BE2C (cell line): ENCODE measurements at regions not wholly inside any gene's neighbourhood (a gene's known extent, or its start where the extent isn't known, plus 50 kb on each side); places are given as distances from the start of the nearest gene placed in this dataset.
A peak's percentile ranks its signal among the peaks of the same experiment; 100 is the strongest.

Experiments used
- DNase-seq: peaks from one replicate; pipeline ENCODE4 v3.0.0-alpha.2; 2020
- H3K27me3 ChIP-seq: fragments of 250-450 bp; sonication (Bioruptor Pico); 2 replicates; pipeline ENCODE4 v1.5.1; 2020; ENCODE audit warnings: mild to moderate bottlenecking
- H3K36me3 ChIP-seq: fragments of 250-450 bp; sonication (Bioruptor Pico); 2 replicates; pipeline ENCODE4 v1.5.1; 2020; ENCODE audit warnings: mild to moderate bottlenecking
- H3K4me1 ChIP-seq: fragments of 250-450 bp; sonication (Bioruptor Pico); 2 replicates; pipeline ENCODE4 v1.5.1; 2020
- H3K4me3 ChIP-seq: 2 replicates; pipeline ENCODE4 v1.5.1; 2011; ENCODE audit warnings: low read depth, low read length
- H3K9me3 ChIP-seq: fragments of 250-450 bp; sonication (Bioruptor Pico); 2 replicates; pipeline ENCODE4 v1.5.1; 2020
- CTCF ChIP-seq: IDR thresholded peaks from 2 replicates; pipeline ENCODE4 v1.5.1; 2012; ENCODE audit warnings: mild to moderate bottlenecking, low read depth, low read length

- no peak for TF ChIP-seq CTCF
- DNase-seq: no peak
- Histone ChIP-seq H3K36me3 (no peaks in the 10 kb centered on the region), H3K4me1 (no peaks in the 10 kb centered on the region), H3K9me3 (no peaks in the 10 kb centered on the region), H3K4me3 (no peak overlapping the region), H3K27me3 (no peaks in the 10 kb centered on the region)
Measured at GRCh38 chr2:18412980-18413675, 147.3 kb downstream of the RDH14 start.

GRCh38 chr2:18411626-18412025 lies 148.8 kb downstream of the RDH14 start:
- Histone ChIP-seq H3K27me3 (no peaks in the 10 kb centered on the region), H3K4me3 (no peak overlapping the region), H3K36me3 (no peaks in the 10 kb centered on the region), H3K4me1 (no peaks in the 10 kb centered on the region), H3K9me3 (no peaks in the 10 kb centered on the region)
- no peak for DNase-seq
- TF ChIP-seq CTCF: no peak

DNA sequence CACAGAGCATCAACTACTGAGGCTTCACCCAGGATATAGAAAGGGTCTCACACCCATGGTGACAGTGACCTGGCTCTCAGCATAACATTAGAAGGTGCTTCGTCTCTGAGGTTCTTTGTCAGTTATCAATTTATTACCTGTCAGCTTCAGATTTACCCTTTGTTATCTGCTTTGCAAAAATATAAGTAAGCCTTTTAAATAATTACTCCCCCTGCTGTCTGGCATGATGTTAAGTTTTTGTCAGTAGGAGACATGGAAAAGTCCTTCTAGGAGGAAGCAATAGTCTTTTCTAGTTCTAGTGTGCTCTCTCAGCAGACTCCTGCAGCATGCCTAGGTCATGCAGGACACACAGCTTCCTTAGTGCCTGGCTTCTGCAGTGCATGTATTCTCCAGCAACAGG lies 149.9 kb downstream of the RDH14 start:
- Histone ChIP-seq H3K27me3 (no peaks in the 10 kb centered on the region), H3K9me3 (no peaks in the 10 kb centered on the region), H3K4me1 (no peaks in the 10 kb centered on the region), H3K4me3 (no peak overlapping the region), H3K36me3 (no peaks in the 10 kb centered on the region)
- no peak for DNase-seq
- TF ChIP-seq CTCF: no peak

DNA sequence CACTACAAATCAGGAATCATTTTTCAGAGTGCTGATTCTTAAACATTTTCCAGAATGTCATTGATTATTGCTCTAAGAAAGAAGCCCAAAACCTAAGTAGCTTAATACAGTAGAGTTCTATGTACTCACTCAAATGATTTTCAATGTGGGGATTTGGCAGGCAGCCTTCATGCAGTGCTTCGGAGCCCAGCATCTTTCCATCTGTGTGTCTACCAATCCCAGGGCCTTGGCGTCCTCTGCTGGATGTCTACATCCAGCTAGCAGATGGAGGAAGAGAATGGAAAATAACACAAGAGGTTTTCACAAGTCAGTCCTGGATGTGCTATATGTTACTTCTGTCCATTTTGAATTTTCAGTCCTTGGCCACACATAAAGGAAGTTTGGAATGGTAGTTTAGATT lies 151.8 kb downstream of the RDH14 start:
- H3K9me3 ChIP-seq: no peaks in the 10 kb centered on the region
- no peak for TF ChIP-seq CTCF
- no peak overlapping the region for H3K4me3 ChIP-seq
- H3K4me1 ChIP-seq: no peaks in the 10 kb centered on the region
- no peaks in the 10 kb centered on the region for H3K27me3 ChIP-seq
- no peak for DNase-seq
- no peaks in the 10 kb centered on the region for H3K36me3 ChIP-seq

- no peak for DNase-seq
- TF ChIP-seq CTCF: no peak
- no peaks in the 10 kb centered on the region for H3K4me1 ChIP-seq
- no peak overlapping the region for H3K4me3 ChIP-seq
- H3K9me3 ChIP-seq: no peaks in the 10 kb centered on the region
- H3K36me3 ChIP-seq: no peaks in the 10 kb centered on the region
- H3K27me3 ChIP-seq: no peaks in the 10 kb centered on the region
Measured at GRCh38 chr2:18406219-18406618, 154.2 kb downstream of the RDH14 start.

DNA sequence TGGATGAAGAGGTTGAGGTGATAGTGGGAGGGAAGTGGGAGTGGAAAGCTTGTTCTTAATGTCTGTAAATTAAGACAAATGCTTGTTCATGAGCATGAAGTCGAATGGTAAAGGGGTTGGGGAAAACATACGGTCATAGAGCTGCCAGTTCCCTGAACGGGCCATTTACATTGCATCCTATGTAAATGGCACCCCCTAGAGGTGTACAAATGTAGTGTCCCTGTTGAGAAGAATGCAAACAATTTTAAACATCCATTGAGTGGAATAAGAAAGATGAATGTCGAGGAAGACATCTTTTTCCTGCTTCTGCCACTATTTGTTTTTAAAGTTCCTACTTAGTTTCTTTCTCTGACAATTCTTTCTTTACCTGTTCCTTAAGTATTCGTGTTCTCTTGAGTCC lies 155.7 kb downstream of the RDH14 start:
- TF ChIP-seq CTCF: peak; percentile 72

More for the DNA sequence above, 155.7 kb downstream of the RDH14 start:
- H3K4me3 ChIP-seq: no peak overlapping the region
- DNase-seq: no peak
- H3K27me3 ChIP-seq: no peaks in the 10 kb centered on the region
- no peaks in the 10 kb centered on the region for H3K9me3 ChIP-seq
- H3K36me3 ChIP-seq: no peaks in the 10 kb centered on the region
- no peaks in the 10 kb centered on the region for H3K4me1 ChIP-seq
